ENCODE measurements at regions not wholly inside any gene's neighbourhood (a gene's known extent, or its start where the extent isn't known, plus 50 kb on each side); places are given as distances from the start of the nearest gene placed in this dataset.
"Not testable (repeated sequence)": the region's sequence is repeated elsewhere in the genome, so short reads cannot be mapped to it uniquely, and the experiment has no call there.

- TF ChIP-seq CTCF (conservative IDR thresholded peaks at IDR 0.05; ENCODE audit: low read length); EZH2phosphoT487 (IDR thresholded peaks at IDR 0.05; ENCODE audit: borderline replicate concordance, low read depth, low read length): not testable (repeated sequence)
These were observed 295.3 kb downstream of the BCL2L11 start for GRCh38 chr2:111415765-111416743.
